ENCODE measurements at regions not wholly inside any gene's neighbourhood (a gene's known extent, or its start where the extent isn't known, plus 50 kb on each side); places are given as distances from the start of the nearest gene placed in this dataset.

- Histone ChIP-seq H3K36me3 (replicated peaks in 1 of 2; ENCODE audit: control insufficient read depth in 1 of 2, insufficient read depth in 2 of 2, low read length in 2 of 2) (no peaks in the 10 kb centered on the region), H2AFZ (ENCODE audit: low read length) (no peak overlapping the region), H3K27ac (ENCODE audit: extremely low read length, insufficient read depth, low read length) (no peak overlapping the region), H3K27me3 (ENCODE audit: control insufficient read depth in 1 of 2, insufficient read depth in 2 of 2, low read length in 2 of 2) (no peaks in the 10 kb centered on the region), H3K79me2 (ENCODE audit: insufficient read depth, low read length) (no peaks in the 10 kb centered on the region), H3K9me3 (ENCODE audit: low read length) (peaks cover 85% of the 10 kb centered on the region), H3K4me3 (replicated peaks in 1 of 3; ENCODE audit: insufficient read depth in 1 of 3, low read depth in 2 of 3, low read length in 3 of 3) (no peak overlapping the region), H3K4me1 (ENCODE audit: insufficient read depth, low read length) (no peaks in the 10 kb centered on the region), H3K9ac (ENCODE audit: insufficient read depth, low read depth, low read length) (no peak overlapping the region), H4K20me1 (ENCODE audit: insufficient read depth, low read length) (no peaks in the 10 kb centered on the region), H3K4me2 (ENCODE audit: low read depth, low read length) (no peak overlapping the region)
- POLR2A ChIA-PET, result no interaction called here
- DNase-seq (ENCODE audit: low spot score) (no peak), ATAC-seq (no peak), FAIRE-seq (no peak)
- BruUV-seq (replicated peaks), result no TSS peak
- TF ChIP-seq PAWR (CRISPR knock-in tag; IDR thresholded peaks at IDR 0.05; ENCODE audit: borderline replicate concordance), result no peak
- TF ChIP-seq PBX2 (CRISPR knock-in tag; IDR thresholded peaks at IDR 0.05), result no peak
- no peak for TF ChIP-seq SRSF9 (IDR thresholded peaks at IDR 0.05; ENCODE audit: borderline replicate concordance, insufficient read depth, low read depth, low read length, poor library complexity, severe bottlenecking)
- no peak for TF ChIP-seq JARID2 (CRISPR knock-in tag; IDR thresholded peaks at IDR 0.05; ENCODE audit: insufficient replicate concordance)
- TF ChIP-seq PCBP2 (optimal IDR thresholded peaks at IDR 0.05; ENCODE audit: low read depth, low read length, poor library complexity, severe bottlenecking), result no peak
- TF ChIP-seq REL (CRISPR knock-in tag; conservative IDR thresholded peaks at IDR 0.05), result no peak
- TF ChIP-seq FIP1L1 (IDR thresholded peaks at IDR 0.05; ENCODE audit: borderline replicate concordance, insufficient read depth, low read depth, low read length), result no peak
- TF ChIP-seq DNMT1 (CRISPR knock-in tag; IDR thresholded peaks at IDR 0.05), result no peak
- in situ Hi-C loops (cut with HindIII; ENCODE audit: extremely low pct_ligation_motif_present, low pct_unique_long_range_greater_than_20kb), result no loop called here
- WGBS (ENCODE audit: low lambda C conversion rate), result 2% methylated on average over 2 of the region's 3 CpGs
- intact Hi-C loops (cut with micrococcal nuclease; ENCODE audit: unreplicated experiment), result no loop called here
- CTCF ChIA-PET (ENCODE audit: low intra/inter-chr PET ratio, low total read pairs), result no interaction called here
Observed at GRCh38 chr5:18113721-18114120, 479.5 kb downstream of the TAF11L14 start.

Measured in HepG2 (cell line).